Gastroesophageal sphincter (tissue), 3 donors: ENCODE measurements at regions not wholly inside any gene's neighbourhood (a gene's known extent, or its start where the extent isn't known, plus 50 kb on each side); places are given as distances from the start of the nearest gene placed in this dataset.

Experiments
- EP300 ChIP-seq: sonication (generic); formaldehyde crosslinking; IDR thresholded peaks from one replicate; pipeline ENCODE4 v1.6.1; 2017; ENCODE audit warnings: antibody characterized with exemption, mild to moderate bottlenecking
- POLR2AphosphoS5 ChIP-seq: sonication (generic); formaldehyde crosslinking; IDR thresholded peaks from one replicate; pipeline ENCODE4 v1.6.1; 2017; ENCODE audit warnings: antibody characterized with exemption
- TF ChIP-seq, protein P1 (sequence below), 4 experiments: fragments of 200-600 bp in 2 of 4; fragments of 450-650 bp in 2 of 4; sonication (generic) in 1 of 4; IDR thresholded peaks; one replicate each; pipeline ENCODE4 v1.5.1; 2017 to 2019; ENCODE audit warnings: antibody characterized with exemption in 4 of 4, mild to moderate bottlenecking in 2 of 4, moderate library complexity in 2 of 4

DNA sequence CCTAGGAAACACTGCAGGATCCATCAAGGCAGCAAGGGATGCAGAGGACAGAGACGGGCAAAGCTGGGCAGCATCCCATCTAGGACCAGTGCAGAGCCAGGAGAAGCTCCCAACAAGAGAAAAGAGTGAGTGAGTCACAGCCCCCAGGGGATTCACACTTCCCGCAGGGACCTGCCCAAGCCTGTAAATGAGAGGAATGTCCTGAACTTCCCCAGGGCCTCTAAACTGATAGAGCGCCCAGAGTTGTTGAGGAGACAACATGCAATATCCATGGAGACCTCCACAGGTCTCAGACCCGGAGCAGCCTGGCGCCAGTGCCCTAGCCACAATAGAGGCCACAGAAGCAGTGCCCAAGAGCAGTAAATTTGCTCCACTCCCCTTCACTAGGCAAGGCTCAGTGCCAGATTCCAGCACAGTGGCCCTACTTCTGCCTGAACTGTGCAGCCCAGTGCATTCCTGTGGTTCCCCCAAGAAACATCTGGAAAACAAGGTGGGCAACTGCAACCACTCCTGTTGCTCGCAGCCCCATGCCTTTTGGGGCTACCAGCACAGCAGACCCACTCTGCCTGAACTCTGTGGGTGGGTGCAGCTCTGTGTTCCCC lies 567.5 kb downstream of the POM121L12 start:
- TF ChIP-seq, protein P1, sequence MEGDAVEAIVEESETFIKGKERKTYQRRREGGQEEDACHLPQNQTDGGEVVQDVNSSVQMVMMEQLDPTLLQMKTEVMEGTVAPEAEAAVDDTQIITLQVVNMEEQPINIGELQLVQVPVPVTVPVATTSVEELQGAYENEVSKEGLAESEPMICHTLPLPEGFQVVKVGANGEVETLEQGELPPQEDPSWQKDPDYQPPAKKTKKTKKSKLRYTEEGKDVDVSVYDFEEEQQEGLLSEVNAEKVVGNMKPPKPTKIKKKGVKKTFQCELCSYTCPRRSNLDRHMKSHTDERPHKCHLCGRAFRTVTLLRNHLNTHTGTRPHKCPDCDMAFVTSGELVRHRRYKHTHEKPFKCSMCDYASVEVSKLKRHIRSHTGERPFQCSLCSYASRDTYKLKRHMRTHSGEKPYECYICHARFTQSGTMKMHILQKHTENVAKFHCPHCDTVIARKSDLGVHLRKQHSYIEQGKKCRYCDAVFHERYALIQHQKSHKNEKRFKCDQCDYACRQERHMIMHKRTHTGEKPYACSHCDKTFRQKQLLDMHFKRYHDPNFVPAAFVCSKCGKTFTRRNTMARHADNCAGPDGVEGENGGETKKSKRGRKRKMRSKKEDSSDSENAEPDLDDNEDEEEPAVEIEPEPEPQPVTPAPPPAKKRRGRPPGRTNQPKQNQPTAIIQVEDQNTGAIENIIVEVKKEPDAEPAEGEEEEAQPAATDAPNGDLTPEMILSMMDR (IDR thresholded peaks at IDR 0.05): no peak
- TF ChIP-seq POLR2AphosphoS5 (no peak), EP300 (no peak)
